ENCODE measurements at regions not wholly inside any gene's neighbourhood (a gene's known extent, or its start where the extent isn't known, plus 50 kb on each side); places are given as distances from the start of the nearest gene placed in this dataset.

- Histone ChIP-seq H3K36me3 (no peaks in the 10 kb centered on the region), H3K27ac (no peak overlapping the region), H3K27me3 (ENCODE audit: insufficient read depth, low read depth, severe bottlenecking) (no peaks in the 10 kb centered on the region), H3K4me3 (ENCODE audit: low read depth, low read length) (no peak overlapping the region), H3K9me3 (ENCODE audit: severe bottlenecking) (no peaks in the 10 kb centered on the region)
- DNase-seq = peak; percentile 12
- TF ChIP-seq, protein P1, sequence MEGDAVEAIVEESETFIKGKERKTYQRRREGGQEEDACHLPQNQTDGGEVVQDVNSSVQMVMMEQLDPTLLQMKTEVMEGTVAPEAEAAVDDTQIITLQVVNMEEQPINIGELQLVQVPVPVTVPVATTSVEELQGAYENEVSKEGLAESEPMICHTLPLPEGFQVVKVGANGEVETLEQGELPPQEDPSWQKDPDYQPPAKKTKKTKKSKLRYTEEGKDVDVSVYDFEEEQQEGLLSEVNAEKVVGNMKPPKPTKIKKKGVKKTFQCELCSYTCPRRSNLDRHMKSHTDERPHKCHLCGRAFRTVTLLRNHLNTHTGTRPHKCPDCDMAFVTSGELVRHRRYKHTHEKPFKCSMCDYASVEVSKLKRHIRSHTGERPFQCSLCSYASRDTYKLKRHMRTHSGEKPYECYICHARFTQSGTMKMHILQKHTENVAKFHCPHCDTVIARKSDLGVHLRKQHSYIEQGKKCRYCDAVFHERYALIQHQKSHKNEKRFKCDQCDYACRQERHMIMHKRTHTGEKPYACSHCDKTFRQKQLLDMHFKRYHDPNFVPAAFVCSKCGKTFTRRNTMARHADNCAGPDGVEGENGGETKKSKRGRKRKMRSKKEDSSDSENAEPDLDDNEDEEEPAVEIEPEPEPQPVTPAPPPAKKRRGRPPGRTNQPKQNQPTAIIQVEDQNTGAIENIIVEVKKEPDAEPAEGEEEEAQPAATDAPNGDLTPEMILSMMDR (IDR thresholded peaks at IDR 0.05; ENCODE audit: low read depth, low read length) = 0 out of 2 replicates have a peak, but pooled peaks have one; percentile 12
Observed at GRCh38 chr10:120011359-120012130, 119.0 kb downstream of the SEC23IP start.

GRCh38 chr10:120012131-120012400 is 119.5 kb downstream of the SEC23IP start:
- TF ChIP-seq, protein P1 (IDR thresholded peaks at IDR 0.05; ENCODE audit: low read depth, low read length) = no peak
- no peaks in the 10 kb centered on the region for H3K9me3 ChIP-seq (ENCODE audit: severe bottlenecking)
- no peak overlapping the region for H3K27ac ChIP-seq
- no peak for DNase-seq
- no peaks in the 10 kb centered on the region for H3K36me3 ChIP-seq
- no peak overlapping the region for H3K4me3 ChIP-seq (ENCODE audit: low read depth, low read length)
- H3K27me3 ChIP-seq (ENCODE audit: insufficient read depth, low read depth, severe bottlenecking) = no peaks in the 10 kb centered on the region

DNA sequence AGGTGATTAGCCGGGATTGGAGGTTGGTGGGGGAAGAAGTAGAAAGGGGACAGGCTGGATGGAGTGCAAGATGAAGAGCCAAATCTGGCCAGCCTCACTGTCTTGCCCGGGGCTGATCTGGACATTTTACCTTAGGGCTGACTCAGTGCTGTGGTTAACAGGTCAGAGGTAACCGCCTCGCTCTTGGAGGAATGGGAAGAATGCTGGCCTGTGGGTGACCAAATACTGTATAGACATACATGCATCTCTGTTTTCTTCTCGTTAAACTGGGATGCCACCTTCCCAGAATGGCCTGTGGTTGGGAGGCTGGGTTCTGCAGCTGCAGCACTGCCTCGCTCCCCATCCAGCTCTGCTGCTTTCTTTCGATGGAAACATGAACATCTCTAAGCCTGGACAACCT is 120.0 kb downstream of the SEC23IP start:
- Histone ChIP-seq H3K27me3 (ENCODE audit: insufficient read depth, low read depth, severe bottlenecking) (no peaks in the 10 kb centered on the region), H3K4me3 (ENCODE audit: low read depth, low read length) (no peak overlapping the region), H3K27ac (no peak overlapping the region), H3K36me3 (no peaks in the 10 kb centered on the region), H3K9me3 (ENCODE audit: severe bottlenecking) (no peaks in the 10 kb centered on the region)
- TF ChIP-seq, protein P1 (IDR thresholded peaks at IDR 0.05; ENCODE audit: low read depth, low read length) = no peak
- DNase-seq = no peak

- Histone ChIP-seq H3K27me3 (ENCODE audit: insufficient read depth, low read depth, severe bottlenecking) (no peaks in the 10 kb centered on the region), H3K36me3 (no peaks in the 10 kb centered on the region), H3K9me3 (ENCODE audit: severe bottlenecking) (no peaks in the 10 kb centered on the region), H3K4me3 (ENCODE audit: low read depth, low read length) (no peak overlapping the region), H3K27ac (no peak overlapping the region)
- TF ChIP-seq, protein P1 (IDR thresholded peaks at IDR 0.05; ENCODE audit: low read depth, low read length) = no peak
- DNase-seq = no peak
Observed at GRCh38 chr10:120014031-120014430, 121.5 kb downstream of the SEC23IP start.

DNA sequence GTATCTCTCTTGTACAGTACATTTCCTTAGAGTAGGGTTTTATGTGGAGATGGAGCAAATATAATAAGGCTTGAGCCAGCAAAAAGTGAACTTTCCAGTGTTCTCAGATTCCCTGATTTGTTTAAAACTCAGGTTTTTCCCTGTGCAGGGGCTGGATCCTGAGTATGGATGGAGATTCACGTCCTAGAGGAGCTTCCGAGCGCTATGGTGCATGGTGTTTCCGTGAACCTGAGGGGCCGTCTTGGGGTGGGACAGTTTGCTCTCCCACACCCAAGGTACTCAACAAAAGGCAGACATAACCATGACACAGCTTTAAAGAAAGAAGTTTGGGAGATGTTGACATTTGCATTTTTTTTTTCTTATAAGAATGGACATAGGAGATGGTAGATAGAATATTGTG is 122.5 kb downstream of the SEC23IP start:
- Histone ChIP-seq H3K36me3 (no peaks in the 10 kb centered on the region), H3K27ac (no peak overlapping the region), H3K4me3 (ENCODE audit: low read depth, low read length) (no peak overlapping the region), H3K9me3 (ENCODE audit: severe bottlenecking) (no peaks in the 10 kb centered on the region), H3K27me3 (ENCODE audit: insufficient read depth, low read depth, severe bottlenecking) (no peaks in the 10 kb centered on the region)
- DNase-seq = no peak
- TF ChIP-seq, protein P1 (IDR thresholded peaks at IDR 0.05; ENCODE audit: low read depth, low read length) = no peak

DNA sequence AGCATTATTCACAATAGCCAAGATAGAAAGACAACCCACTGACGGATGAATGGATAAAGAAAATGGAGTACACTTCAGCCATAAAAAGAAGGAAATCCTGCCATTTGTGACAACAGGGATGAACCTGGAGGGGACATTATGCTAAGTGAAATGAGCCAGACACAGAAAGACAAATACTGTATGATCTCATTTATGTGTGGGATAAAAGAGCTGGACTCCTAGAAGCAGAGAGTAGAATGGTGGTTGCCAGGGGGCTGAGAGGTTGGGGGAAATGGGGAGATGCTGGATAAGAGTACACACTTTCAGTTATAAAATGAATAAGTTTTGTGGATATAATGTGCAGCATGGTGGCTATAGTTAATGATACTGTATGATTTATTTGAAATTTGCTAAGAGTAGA is 124.4 kb downstream of the SEC23IP start:
- TF ChIP-seq, protein P1 (IDR thresholded peaks at IDR 0.05; ENCODE audit: low read depth, low read length) = no peak
- Histone ChIP-seq H3K9me3 (ENCODE audit: severe bottlenecking) (no peaks in the 10 kb centered on the region), H3K27me3 (ENCODE audit: insufficient read depth, low read depth, severe bottlenecking) (no peaks in the 10 kb centered on the region), H3K36me3 (no peaks in the 10 kb centered on the region), H3K27ac (no peak overlapping the region), H3K4me3 (ENCODE audit: low read depth, low read length) (no peak overlapping the region)
- no peak for DNase-seq

Data from WERI-Rb-1 (cell line).